Right lobe of liver (tissue), 6 donors: ENCODE measurements at regions not wholly inside any gene's neighbourhood (a gene's known extent, or its start where the extent isn't known, plus 50 kb on each side); places are given as distances from the start of the nearest gene placed in this dataset.
A peak's percentile ranks its signal among the peaks of the same experiment; 100 is the strongest.

Source experiments
- ATAC-seq, 4 donors: fragments of 200-7000 bp; cut with Tn5 transposase; one replicate each; pipeline ENCODE4 v1.9.1; 2020; ENCODE audit warnings: mild to moderate bottlenecking in 4 of 4, moderate library complexity in 4 of 4
- DNase-seq, 3 donors: peaks; one replicate each; pipeline ENCODE4 v3.0.0-alpha.2; 2020
- H3K27ac ChIP-seq, 3 donors: fragments of 200-600 bp; one replicate each; pipeline ENCODE4 v1.8.0; 2022
- H3K27me3 ChIP-seq, 2 donors: fragments of 200-600 bp; one replicate each; pipeline ENCODE4 v1.8.0; 2022
- H3K36me3 ChIP-seq, 4 donors: fragments of 200-600 bp; sonication (generic) in 1 of 4; one replicate each; pipeline versions ENCODE4 v1.5.1 to v1.8.0; 2017 to 2022; ENCODE audit warnings: control low read depth in 1 of 4
- H3K4me1 ChIP-seq, 4 donors: fragments of 200-600 bp; sonication (generic) in 1 of 4; one replicate each; pipeline versions ENCODE4 v1.5.1 to v1.8.0; 2017 to 2022; ENCODE audit warnings: control low read depth in 1 of 4
- H3K4me3 ChIP-seq, 3 donors: fragments of 200-600 bp; one replicate each; pipeline ENCODE4 v1.8.0; 2022
- H3K9me3 ChIP-seq, 4 donors: fragments of 200-600 bp; sonication (generic) in 1 of 4; one replicate each; pipeline versions ENCODE4 v1.5.1 to v1.8.0; 2017 to 2022; ENCODE audit warnings: control low read depth in 1 of 4
- POLR2A ChIP-seq: fragments of 450-650 bp; IDR thresholded peaks from one replicate; pipeline ENCODE4 v1.6.1; 2017; ENCODE audit warnings: antibody characterized with exemption, mild to moderate bottlenecking
- WGBS: methylation state at CpG from one replicate; pipeline ENCODE4 v1.1.6; 2018; ENCODE audit warnings: low coverage, low lambda C conversion rate; ENCODE audit not compliant: insufficient coverage; ENCODE audit errors: missing lambda C conversion rate; 5-methylcytosine and 5-hydroxymethylcytosine counted together
- intact Hi-C, 2 donors: fragments of 100-400 bp; cut with DNase I; formaldehyde crosslinking; loops; one replicate each; pipeline versions ENCODE4 v1.11.2 to v1.14.1; 2022
- TF ChIP-seq, protein P1 (sequence below), 4 donors: fragments of 200-600 bp in 3 of 4; fragments of 450-650 bp in 1 of 4; IDR thresholded peaks; one replicate each; pipeline versions ENCODE4 v1.5.1 to v1.8.0; 2016 to 2022; ENCODE audit warnings: antibody characterized with exemption in 4 of 4, mild to moderate bottlenecking in 2 of 4
- donor health status: DM: no; HTN: yes; CAD: no.
- donor health status: DM: no; HTN: no; CAD: no.
- donor health status: DM: no; HTN: no; CAD: no.
- donor health status: DM: no; HTN: yes; CAD: no.
- donor health status: DM: no; HTN: yes; CAD: no.

DNA sequence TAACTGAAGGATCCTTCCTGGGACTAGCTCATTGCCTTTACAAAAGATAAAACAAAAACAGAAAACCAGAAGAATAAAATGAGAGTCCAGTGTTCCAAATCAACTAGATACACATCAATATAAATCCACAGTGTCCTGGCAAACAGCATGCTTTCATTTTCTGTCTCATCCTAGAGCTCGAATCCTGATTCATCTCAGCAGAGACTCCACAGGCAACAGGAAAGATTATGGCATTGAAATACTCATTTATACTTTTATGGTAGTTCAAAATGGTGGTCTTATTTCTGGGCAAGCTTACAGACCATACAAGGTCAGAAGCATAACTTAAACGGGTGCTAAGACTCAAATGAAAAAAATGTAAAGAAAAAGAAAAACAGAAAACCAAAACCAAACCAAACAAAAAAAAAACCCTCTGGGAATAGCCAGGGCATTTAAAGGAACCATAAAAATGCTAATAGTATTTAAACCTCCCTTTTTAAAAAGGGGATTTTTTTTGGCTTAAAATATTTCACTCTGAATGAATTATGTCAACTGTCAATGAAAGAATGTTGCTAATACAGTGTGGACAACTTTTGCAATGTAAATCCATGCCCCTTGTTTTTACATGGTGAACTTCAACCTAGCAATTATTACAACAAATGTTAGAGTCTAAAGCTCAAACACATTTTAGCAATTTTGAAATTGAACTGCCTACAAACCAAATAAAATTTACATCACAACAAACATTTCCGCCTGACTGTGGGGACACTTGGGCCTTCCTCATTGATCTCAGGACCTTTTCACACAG, 57.9 kb downstream of the GPR101 start:
- peak overlapping the region in 1 of 3 donors; percentile 14 for H3K4me3 ChIP-seq
- intact Hi-C loops, result no loop called here
- peak; percentile 77 to 85 (median 79) for ATAC-seq
- no peaks in the 10 kb centered on the region for H3K27me3 ChIP-seq
- H3K4me1 ChIP-seq, result no peaks in the 10 kb centered on the region
- H3K27ac ChIP-seq, result peak overlapping the region in 2 of 3 donors; percentile 16 to 27
- no peaks in the 10 kb centered on the region for H3K9me3 ChIP-seq
- WGBS, result 34% methylated on average over 3 of the region's 3 CpGs
- no peak for DNase-seq
- H3K36me3 ChIP-seq, result no peaks in the 10 kb centered on the region
- TF ChIP-seq, protein P1, sequence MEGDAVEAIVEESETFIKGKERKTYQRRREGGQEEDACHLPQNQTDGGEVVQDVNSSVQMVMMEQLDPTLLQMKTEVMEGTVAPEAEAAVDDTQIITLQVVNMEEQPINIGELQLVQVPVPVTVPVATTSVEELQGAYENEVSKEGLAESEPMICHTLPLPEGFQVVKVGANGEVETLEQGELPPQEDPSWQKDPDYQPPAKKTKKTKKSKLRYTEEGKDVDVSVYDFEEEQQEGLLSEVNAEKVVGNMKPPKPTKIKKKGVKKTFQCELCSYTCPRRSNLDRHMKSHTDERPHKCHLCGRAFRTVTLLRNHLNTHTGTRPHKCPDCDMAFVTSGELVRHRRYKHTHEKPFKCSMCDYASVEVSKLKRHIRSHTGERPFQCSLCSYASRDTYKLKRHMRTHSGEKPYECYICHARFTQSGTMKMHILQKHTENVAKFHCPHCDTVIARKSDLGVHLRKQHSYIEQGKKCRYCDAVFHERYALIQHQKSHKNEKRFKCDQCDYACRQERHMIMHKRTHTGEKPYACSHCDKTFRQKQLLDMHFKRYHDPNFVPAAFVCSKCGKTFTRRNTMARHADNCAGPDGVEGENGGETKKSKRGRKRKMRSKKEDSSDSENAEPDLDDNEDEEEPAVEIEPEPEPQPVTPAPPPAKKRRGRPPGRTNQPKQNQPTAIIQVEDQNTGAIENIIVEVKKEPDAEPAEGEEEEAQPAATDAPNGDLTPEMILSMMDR (IDR thresholded peaks at IDR 0.05), result no peak
- no peak for TF ChIP-seq POLR2A

DNA sequence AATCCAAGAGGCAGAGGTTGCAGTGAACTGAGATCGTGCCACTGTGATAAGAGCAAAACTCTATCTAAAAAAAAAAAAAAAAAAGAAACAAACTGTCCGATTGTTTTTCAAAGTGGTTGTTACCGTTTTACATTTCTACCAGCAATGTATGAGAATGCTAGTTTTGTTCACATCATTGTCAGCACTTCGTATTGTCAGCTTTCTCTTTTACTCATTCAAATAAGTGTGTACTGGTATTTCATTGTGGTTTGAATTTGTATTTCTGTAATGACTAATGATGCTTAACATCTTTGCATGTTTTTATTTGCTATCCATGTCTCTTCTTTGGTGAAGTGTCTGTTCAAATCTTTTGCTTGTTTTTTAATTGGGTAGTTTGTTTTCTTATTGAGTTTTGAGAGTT, 65.8 kb downstream of the GPR101 start:
- DNase-seq, result no peak
- no peak overlapping the region for H3K27ac ChIP-seq
- WGBS, result 72% methylated on average over 4 of the region's 4 CpGs
- no peaks in the 10 kb centered on the region for H3K27me3 ChIP-seq
- H3K4me1 ChIP-seq, result no peaks in the 10 kb centered on the region
- H3K36me3 ChIP-seq, result no peaks in the 10 kb centered on the region
- no peak overlapping the region for H3K4me3 ChIP-seq
- H3K9me3 ChIP-seq, result no peaks in the 10 kb centered on the region
- intact Hi-C loops, result no loop called here
- TF ChIP-seq, protein P1 (IDR thresholded peaks at IDR 0.05), result no peak
- no peak for ATAC-seq

DNA sequence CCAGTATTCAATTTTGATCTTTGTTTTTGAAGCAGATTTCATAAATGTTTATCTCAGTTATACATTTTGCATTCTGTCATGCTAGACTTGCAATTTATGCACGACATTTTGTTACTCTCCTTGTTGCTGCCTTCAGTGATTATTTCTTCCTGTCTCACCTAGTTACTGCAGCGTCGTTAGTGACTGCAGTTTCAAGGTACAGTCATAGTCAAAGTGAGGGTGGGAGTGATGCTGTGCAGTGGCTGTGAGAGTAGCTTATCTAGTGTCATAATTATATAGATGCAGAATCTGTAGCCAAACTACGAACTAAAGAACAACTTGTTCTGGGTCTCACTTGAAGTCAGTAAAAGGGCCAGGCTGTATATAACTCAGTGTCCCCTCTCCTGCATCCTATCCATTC, 69.8 kb downstream of the GPR101 start:
- Histone ChIP-seq H3K27ac (no peak overlapping the region), H3K27me3 (no peaks in the 10 kb centered on the region), H3K36me3 (no peaks in the 10 kb centered on the region), H3K4me3 (no peak overlapping the region), H3K4me1 (no peaks in the 10 kb centered on the region), H3K9me3 (no peaks in the 10 kb centered on the region)
- DNase-seq, result no peak
- intact Hi-C loops, result no loop called here
- ATAC-seq, result no peak
- WGBS, result 55% methylated on average over 4 of the region's 4 CpGs
- TF ChIP-seq POLR2A, result no peak
- TF ChIP-seq, protein P1 (IDR thresholded peaks at IDR 0.05), result no peak

DNA sequence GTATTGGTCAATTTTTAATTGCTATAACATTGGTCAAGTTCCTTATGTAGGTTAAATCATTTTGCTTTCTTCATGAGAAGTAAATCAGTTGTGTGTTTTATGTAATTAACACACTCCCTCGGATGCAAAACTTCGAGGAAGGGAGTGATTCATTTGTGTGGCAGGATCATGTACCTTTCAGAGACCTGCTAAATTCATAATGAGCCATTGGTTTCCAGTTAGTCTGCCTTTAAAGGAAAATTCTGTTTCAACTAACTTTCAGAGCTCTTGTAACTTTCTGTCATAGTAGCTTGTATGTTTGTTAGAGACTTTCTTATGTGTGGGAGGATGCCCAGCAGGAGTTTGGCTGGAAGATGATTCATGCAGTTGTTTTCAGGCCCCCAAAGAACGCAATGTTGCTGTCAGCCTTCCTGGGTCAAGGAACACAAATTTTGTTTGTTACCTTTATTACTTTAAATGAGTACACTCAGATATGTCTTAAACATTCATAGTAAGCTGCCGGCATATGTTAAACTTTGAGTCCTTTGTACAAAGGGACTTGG, 72.1 kb downstream of the GPR101 start:
- DNase-seq, result no peak
- Histone ChIP-seq H3K36me3 (no peaks in the 10 kb centered on the region), H3K4me3 (no peak overlapping the region), H3K9me3 (no peaks in the 10 kb centered on the region), H3K27me3 (no peaks in the 10 kb centered on the region), H3K27ac (no peak overlapping the region), H3K4me1 (no peaks in the 10 kb centered on the region)
- TF ChIP-seq, protein P1 (IDR thresholded peaks at IDR 0.05), result no peak
- TF ChIP-seq POLR2A, result no peak
- 57% methylated on average over 4 of the region's 4 CpGs for WGBS
- intact Hi-C loops, result no loop called here
- no peak for ATAC-seq
